Choroid plexus epithelial cell (primary cell): ENCODE measurements at regions not wholly inside any gene's neighbourhood (a gene's known extent, or its start where the extent isn't known, plus 50 kb on each side); places are given as distances from the start of the nearest gene placed in this dataset.
"Not testable (repeated sequence)": the region's sequence is repeated elsewhere in the genome, so short reads cannot be mapped to it uniquely, and the experiment has no call there.

Source experiments
- DNase-seq: peaks from one replicate; pipeline ENCODE4 v3.0.0-alpha.2; 2010; ENCODE audit warnings: low read depth
- H3K4me3 ChIP-seq: 2 replicates; pipeline ENCODE4 v1.5.1; 2011; ENCODE audit warnings: low read depth, mild to moderate bottlenecking, control low read depth, low read length, moderate library complexity
- CTCF ChIP-seq: conservative IDR thresholded peaks from 2 replicates; pipeline ENCODE4 v1.5.1; 2011; ENCODE audit warnings: low read depth, mild to moderate bottlenecking, control low read depth, inconsistent platforms, low read length, moderate library complexity

DNA sequence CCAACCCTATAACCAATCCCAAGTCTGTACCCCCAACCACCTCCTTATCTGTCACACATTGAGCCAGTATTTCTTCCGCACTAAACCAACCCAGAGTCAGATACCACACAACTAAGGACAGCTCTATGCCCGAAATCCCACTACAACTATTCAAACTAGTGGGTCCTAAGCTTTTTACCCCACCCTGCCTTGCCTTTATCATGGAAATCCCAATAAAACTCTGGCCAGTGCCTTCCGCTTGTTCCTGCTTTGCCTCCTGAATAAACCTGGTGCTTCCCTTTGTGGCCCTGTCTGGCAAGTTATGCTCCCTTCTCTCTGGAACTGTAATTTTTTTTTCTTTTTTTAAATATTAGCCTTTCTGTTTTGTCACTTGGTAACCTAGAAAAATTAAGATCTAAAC is 493.3 kb upstream of the SYT1 start:
- H3K4me3 ChIP-seq = no peak overlapping the region
- no peak for TF ChIP-seq CTCF
- no peak for DNase-seq

DNA sequence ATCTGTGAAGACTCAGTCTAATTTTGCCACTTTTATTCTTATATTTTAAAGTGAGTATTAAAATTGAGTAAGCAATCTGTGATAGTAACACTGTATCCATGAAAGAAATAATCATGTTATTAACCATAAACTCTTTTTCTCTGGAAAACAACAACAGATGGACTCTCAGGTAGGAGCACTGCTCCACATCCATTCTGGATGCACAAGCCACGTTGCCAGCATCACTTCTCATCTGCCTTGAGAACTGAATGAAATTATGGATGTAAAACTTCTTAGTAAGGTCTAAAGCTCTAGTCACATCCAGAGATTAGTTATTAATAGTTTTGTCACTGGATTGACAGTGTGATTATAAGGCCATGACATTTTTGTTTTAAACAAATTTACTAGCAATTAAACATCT is 489.1 kb upstream of the SYT1 start:
- DNase-seq = no peak
- no peak for TF ChIP-seq CTCF
- no peak overlapping the region for H3K4me3 ChIP-seq

DNA sequence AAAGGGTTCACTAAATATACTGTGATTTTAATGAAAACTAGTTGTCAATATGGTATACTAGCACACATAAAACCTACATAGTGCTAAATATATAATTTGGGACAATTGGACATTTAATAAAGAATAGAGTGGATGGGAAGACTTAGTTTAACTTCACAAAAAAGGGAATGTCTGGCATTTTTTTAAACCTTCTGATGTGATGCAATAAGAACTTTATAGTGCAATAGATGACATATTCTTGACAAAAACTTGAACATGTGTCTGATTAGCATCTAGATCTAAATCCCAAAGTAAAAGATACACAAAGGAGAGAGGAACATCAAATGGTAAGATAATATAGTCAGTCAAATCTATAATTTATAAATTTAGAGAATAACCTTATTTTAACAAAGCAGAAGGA is 488.3 kb upstream of the SYT1 start:
- no peak overlapping the region for H3K4me3 ChIP-seq
- no peak for TF ChIP-seq CTCF
- peak; percentile 2 for DNase-seq

GRCh38 chr12:78379065-78379464 is 485.5 kb upstream of the SYT1 start:
- not testable (repeated sequence) for DNase-seq, H3K4me3 ChIP-seq

GRCh38 chr12:78383414-78383813 is 481.2 kb upstream of the SYT1 start:
- H3K4me3 ChIP-seq = no peak overlapping the region
- no peak for TF ChIP-seq CTCF
- no peak for DNase-seq

DNA sequence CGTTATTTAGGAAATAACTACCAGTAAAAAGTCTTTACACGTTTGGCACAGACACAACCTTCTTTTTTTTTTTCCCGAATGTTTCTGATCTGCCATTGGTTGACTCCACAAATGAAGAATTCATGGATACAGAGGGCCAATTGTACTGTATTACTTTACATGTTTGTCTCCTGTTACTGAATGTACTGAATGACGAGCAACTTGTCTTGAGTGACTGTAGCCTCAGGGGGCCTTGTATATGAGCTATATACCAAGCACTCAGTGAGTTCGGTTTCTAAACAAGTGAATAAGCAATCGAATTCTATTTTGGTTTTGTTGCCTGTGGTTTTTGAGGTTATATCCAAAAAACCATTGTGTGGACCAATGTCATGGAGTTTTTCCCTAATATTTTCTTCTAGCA is 480.0 kb upstream of the SYT1 start:
- H3K4me3 ChIP-seq = no peak overlapping the region
- DNase-seq = no peak
- TF ChIP-seq CTCF = no peak

DNA sequence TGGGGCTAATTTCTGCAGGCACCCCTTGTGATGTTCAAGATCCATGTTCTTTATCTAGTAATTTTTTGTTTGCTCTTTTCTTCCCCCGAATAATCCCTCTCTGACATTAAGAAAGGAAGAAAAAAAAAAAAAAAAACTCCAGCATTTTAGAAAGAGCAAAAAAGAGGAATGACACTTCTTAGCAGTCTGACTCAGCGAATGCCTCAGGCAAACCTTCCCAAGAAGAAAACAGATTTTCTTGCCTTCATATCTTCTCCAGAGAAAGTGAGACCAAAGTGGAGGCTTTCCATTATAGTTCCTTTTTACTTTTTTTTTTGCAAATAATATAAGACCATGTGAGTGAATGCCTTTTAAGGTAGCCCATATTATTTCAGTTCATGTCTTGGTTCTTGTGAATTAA is 479.0 kb upstream of the SYT1 start:
- no peak overlapping the region for H3K4me3 ChIP-seq
- no peak for TF ChIP-seq CTCF
- DNase-seq = no peak

DNA sequence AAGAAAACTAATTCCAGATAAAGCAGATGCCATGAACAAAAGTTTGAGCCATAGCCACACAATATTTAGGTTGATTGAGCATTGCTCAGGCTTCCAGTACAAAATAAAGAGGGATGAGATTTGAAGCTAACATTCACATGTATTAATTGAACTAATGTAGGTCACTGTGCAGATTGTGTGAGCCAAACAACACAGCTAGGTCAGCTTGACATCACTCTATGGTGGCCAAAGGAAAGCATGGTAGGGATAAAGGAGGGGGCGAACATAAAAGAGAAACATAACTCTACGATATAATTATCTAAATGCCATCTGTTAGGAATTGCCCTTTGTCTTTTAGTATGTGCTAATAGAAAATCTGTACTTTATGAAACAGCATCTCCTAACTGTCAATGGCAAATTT is 477.7 kb upstream of the SYT1 start:
- TF ChIP-seq CTCF = no peak
- DNase-seq = no peak
- no peak overlapping the region for H3K4me3 ChIP-seq
